Peyer's patch (tissue), 4 donors: ENCODE measurements at regions not wholly inside any gene's neighbourhood (a gene's known extent, or its start where the extent isn't known, plus 50 kb on each side); places are given as distances from the start of the nearest gene placed in this dataset.

Experiments used
- CTCF ChIP-seq, 6 experiments: fragments of 450-650 bp in 4 of 6; fragments of 200-600 bp in 2 of 6; sonication (generic) in 1 of 6; IDR thresholded peaks; one replicate each; pipeline ENCODE4 v1.5.1; 2017 to 2019; ENCODE audit warnings: antibody characterized with exemption in 6 of 6, mild to moderate bottlenecking in 3 of 6, moderate library complexity in 1 of 6
- POLR2A ChIP-seq, 2 donors: fragments of 450-650 bp; IDR thresholded peaks; one replicate each; pipeline ENCODE4 v1.5.1; 2017; ENCODE audit warnings: antibody characterized with exemption in 2 of 2, mild to moderate bottlenecking in 2 of 2, moderate library complexity in 2 of 2

- TF ChIP-seq CTCF (IDR thresholded peaks at IDR 0.05) = no peak
- no peak for TF ChIP-seq POLR2A (IDR thresholded peaks at IDR 0.05)
Observed at GRCh38 chr10:6657196-6657595, 77.1 kb upstream of the PRKCQ start.
